Nephron (organoid): ENCODE measurements at regions not wholly inside any gene's neighbourhood (a gene's known extent, or its start where the extent isn't known, plus 50 kb on each side); places are given as distances from the start of the nearest gene placed in this dataset.

Source experiments
- H3K27ac Mint-ChIP-seq, 3 experiments: 2 replicates each; pipeline ENCODE4 v1.8.0; 2020; ENCODE audit warnings: mixed read lengths in 3 of 3, mild to moderate bottlenecking in 2 of 3, moderate library complexity in 1 of 3
- H3K27me3 Mint-ChIP-seq: 2 replicates; pipeline ENCODE4 v1.8.0; 2021; ENCODE audit warnings: low read depth, mild to moderate bottlenecking, moderate library complexity, mixed read lengths
- H3K36me3 Mint-ChIP-seq: 2 replicates; pipeline ENCODE4 v1.8.0; 2020; ENCODE audit warnings: low read depth, mixed read lengths
- H3K4me1 Mint-ChIP-seq: 2 replicates; pipeline ENCODE4 v1.8.0; 2020; ENCODE audit warnings: mixed read lengths
- H3K4me3 Mint-ChIP-seq, 3 experiments: 2 replicates each; pipeline ENCODE4 v1.8.0; 2020; ENCODE audit warnings: mild to moderate bottlenecking in 3 of 3, mixed read lengths in 3 of 3, moderate library complexity in 2 of 3
- H3K9me3 Mint-ChIP-seq: 2 replicates; pipeline ENCODE4 v1.8.0; 2020; ENCODE audit warnings: mixed read lengths
- TF ChIP-seq, protein P1 (sequence below), 3 experiments: fragments of 200-600 bp; sonication (generic); IDR thresholded peaks; one replicate each; pipeline ENCODE4 v1.5.0; 2021; ENCODE audit warnings: antibody characterized with exemption in 3 of 3; ENCODE audit not compliant: unreplicated experiment in 3 of 3

DNA sequence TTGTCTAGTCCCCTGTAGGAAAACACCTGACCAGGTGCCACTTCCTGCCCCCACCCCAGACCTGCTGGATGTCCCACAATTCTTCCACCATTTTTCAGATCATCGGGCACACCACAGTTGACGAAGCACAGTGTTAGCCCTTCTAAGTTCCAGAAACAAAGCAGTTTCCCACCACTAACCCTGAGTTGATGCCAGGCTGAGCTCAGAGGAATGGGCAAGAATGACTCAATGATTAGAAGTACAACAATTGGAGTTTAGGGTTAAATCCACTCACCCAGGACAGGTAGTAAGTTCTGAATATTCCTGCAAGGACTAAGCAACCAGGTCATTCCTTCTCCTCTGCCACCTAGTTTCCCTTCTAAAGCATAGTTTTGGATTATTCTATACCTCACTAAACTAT, 979.8 kb downstream of the BCL11B start:
- TF ChIP-seq, protein P1, sequence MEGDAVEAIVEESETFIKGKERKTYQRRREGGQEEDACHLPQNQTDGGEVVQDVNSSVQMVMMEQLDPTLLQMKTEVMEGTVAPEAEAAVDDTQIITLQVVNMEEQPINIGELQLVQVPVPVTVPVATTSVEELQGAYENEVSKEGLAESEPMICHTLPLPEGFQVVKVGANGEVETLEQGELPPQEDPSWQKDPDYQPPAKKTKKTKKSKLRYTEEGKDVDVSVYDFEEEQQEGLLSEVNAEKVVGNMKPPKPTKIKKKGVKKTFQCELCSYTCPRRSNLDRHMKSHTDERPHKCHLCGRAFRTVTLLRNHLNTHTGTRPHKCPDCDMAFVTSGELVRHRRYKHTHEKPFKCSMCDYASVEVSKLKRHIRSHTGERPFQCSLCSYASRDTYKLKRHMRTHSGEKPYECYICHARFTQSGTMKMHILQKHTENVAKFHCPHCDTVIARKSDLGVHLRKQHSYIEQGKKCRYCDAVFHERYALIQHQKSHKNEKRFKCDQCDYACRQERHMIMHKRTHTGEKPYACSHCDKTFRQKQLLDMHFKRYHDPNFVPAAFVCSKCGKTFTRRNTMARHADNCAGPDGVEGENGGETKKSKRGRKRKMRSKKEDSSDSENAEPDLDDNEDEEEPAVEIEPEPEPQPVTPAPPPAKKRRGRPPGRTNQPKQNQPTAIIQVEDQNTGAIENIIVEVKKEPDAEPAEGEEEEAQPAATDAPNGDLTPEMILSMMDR (IDR thresholded peaks at IDR 0.05; ENCODE audit: unreplicated experiment in 3 of 3) = no peak
- Mint-ChIP-seq H3K36me3 (no peaks in the 10 kb centered on the region), H3K4me3 (no peak overlapping the region), H3K4me1 (peaks cover 10% of the 10 kb centered on the region), H3K9me3 (no peaks in the 10 kb centered on the region), H3K27ac (no peak overlapping the region), H3K27me3 (no peaks in the 10 kb centered on the region)

DNA sequence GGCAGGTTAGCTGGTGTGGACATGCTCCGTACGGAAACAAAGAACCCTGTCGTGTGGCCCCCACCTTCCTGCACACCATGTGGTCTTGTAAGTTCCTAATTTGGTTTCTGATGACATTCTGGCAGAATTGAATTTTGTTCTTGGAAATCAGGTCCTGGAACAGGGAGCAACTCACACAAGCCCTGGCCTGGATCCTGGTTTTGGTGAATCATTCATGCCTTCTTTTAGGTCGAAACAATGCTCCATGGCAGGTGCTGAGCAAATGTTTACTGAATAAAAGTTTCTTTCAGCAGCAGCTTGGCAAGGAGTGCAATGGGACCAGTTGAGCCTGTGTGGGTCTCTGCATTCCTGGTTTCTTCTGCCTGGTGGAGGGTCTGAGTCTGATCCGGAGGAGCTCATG, 978.4 kb downstream of the BCL11B start:
- Mint-ChIP-seq H3K9me3 (peaks cover 2% of the 10 kb centered on the region), H3K4me1 (peaks cover 18% of the 10 kb centered on the region), H3K27me3 (no peaks in the 10 kb centered on the region), H3K27ac (peak overlapping the region in 1 of 3 experiments; percentile 42), H3K36me3 (no peaks in the 10 kb centered on the region), H3K4me3 (no peak overlapping the region)
- TF ChIP-seq, protein P1 (IDR thresholded peaks at IDR 0.05; ENCODE audit: unreplicated experiment in 3 of 3) = no peak

DNA sequence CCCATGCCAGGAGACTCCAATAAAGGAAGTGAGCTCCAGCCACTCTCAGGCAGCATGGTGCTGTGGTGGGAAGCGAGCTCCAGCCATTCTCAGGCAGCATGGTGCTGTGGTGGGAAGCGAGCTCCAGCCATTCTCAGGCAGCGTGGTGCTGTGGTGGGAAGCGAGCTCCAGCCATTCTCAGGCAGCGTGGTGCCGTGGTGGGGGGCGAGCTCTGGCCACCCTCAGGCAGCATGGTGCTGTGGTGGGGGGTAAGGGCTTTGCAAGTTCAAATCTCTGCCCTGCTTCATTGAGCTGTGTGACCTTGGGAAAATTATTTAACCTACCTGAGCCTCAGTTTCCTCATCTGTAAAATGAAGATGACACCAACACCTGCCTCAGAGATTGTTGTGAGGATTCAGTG, 975.1 kb downstream of the BCL11B start:
- H3K27ac Mint-ChIP-seq = no peak overlapping the region
- no peak overlapping the region for H3K4me3 Mint-ChIP-seq
- H3K27me3 Mint-ChIP-seq = no peaks in the 10 kb centered on the region
- H3K36me3 Mint-ChIP-seq = no peaks in the 10 kb centered on the region
- peaks cover 2% of the 10 kb centered on the region for H3K9me3 Mint-ChIP-seq
- TF ChIP-seq, protein P1 (IDR thresholded peaks at IDR 0.05; ENCODE audit: unreplicated experiment in 3 of 3) = no peak
- peaks cover 21% of the 10 kb centered on the region for H3K4me1 Mint-ChIP-seq

DNA sequence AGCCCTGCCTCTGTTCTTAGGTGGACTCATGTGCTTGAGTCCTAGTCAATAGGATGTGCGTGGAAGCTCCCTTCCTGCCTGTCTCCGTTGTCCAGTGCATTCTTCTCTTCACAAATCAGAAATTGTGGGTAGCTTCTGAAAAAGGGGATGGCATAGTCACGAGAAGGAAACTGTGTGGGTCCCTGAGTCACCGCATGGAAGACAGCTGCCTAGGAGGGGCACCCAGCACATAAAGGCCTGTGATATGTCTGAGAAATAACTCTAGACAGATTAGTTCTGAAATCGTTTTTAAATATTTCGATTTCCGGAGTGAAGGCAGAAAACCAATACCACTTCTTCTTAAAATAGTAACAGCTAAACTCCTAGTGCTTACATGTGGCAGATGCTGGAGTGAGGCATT, 974.4 kb downstream of the BCL11B start:
- Mint-ChIP-seq H3K9me3 (peaks cover 2% of the 10 kb centered on the region), H3K27ac (no peak overlapping the region), H3K36me3 (no peaks in the 10 kb centered on the region), H3K27me3 (no peaks in the 10 kb centered on the region), H3K4me1 (peaks cover 24% of the 10 kb centered on the region), H3K4me3 (no peak overlapping the region)
- TF ChIP-seq, protein P1 (IDR thresholded peaks at IDR 0.05; ENCODE audit: unreplicated experiment in 3 of 3) = no peak

DNA sequence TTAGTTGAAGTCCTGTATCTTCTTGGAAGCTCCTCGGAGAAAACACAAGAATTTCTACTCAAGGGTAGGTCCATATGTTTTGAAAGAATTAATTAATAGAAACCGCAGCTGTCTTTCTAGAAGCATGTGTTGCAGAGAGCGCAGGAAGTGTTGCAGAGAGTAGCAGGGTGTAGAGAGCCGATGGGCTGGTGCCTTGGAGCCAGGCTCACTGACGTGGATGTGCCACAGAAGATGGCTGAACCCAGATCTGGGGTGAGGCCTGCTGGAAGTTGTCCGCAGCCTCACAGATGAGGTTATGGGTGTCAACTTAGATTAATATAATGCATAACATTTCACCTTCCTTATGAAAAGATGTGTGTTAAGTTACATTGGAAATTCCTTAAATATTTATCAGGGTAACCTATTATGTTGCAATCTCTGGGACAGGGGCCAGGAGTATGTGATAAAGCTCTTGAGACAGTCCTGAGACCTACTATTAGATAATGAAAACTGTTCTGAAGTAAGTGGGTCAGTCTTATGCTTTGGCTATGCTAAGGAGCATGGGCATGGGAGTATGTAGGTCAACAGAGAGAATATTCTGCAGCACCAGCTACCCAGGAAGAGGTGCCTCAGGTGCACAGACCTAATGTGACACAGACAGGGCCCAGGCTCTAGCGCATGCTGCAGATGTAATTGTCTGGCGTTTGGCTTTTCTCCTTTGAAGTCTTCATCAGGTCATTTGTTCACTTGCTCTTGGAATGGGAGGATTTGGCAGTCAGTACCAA, 973.3 kb downstream of the BCL11B start:
- H3K27ac Mint-ChIP-seq = no peak overlapping the region
- peaks cover 2% of the 10 kb centered on the region for H3K9me3 Mint-ChIP-seq
- no peak overlapping the region for H3K4me3 Mint-ChIP-seq
- H3K4me1 Mint-ChIP-seq = peaks cover 19% of the 10 kb centered on the region
- no peaks in the 10 kb centered on the region for H3K27me3 Mint-ChIP-seq
- H3K36me3 Mint-ChIP-seq = no peaks in the 10 kb centered on the region
- TF ChIP-seq, protein P1 (IDR thresholded peaks at IDR 0.05; ENCODE audit: unreplicated experiment in 3 of 3) = no peak

DNA sequence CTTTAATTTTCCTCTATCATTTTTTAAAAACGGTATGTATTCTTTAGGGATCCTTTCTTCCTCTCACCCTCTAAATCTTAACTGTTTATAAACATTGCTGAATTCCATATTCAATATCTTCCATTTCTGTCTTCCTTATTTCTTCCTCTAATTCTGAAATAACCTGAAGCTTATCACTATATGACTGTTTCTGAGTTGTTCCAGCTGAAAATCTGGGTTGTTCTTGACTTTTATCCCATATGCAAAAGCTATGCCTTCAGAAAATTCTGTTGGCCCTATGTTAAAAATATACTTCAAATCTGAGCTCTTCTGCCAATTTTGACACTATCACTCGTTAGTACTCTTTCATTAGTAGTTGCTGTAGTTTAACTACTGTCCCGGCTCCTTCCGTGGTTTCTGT, 970.3 kb downstream of the BCL11B start:
- Mint-ChIP-seq H3K27me3 (no peaks in the 10 kb centered on the region), H3K36me3 (no peaks in the 10 kb centered on the region), H3K27ac (no peak overlapping the region), H3K4me3 (no peak overlapping the region), H3K4me1 (peaks cover 14% of the 10 kb centered on the region), H3K9me3 (peaks cover 4% of the 10 kb centered on the region)
- TF ChIP-seq, protein P1 (IDR thresholded peaks at IDR 0.05; ENCODE audit: unreplicated experiment in 3 of 3) = no peak
